GM23338 (cell line): ENCODE measurements at regions not wholly inside any gene's neighbourhood (a gene's known extent, or its start where the extent isn't known, plus 50 kb on each side); places are given as distances from the start of the nearest gene placed in this dataset.

Source experiments
- CREB1 ChIP-seq: fragments of 250-450 bp; sonication (Bioruptor Pico); IDR thresholded peaks from 2 replicates; pipeline ENCODE4 v1.5.0; 2020; ENCODE audit warnings: low read depth, mild to moderate bottlenecking, moderate library complexity
- CTCF ChIP-seq, 2 experiments: fragments of 200-600 bp in 1 of 2; sonication (generic) in 1 of 2; conservative IDR thresholded peaks; 2 replicates each; pipeline versions ENCODE4 v1.5.1 to v1.6.1; 2016 to 2017; ENCODE audit warnings: antibody characterized with exemption in 2 of 2, low read depth in 2 of 2, mild to moderate bottlenecking in 2 of 2, moderate library complexity in 1 of 2
- EZH2 ChIP-seq: fragments of 200-600 bp; sonication (generic); IDR thresholded peaks from one replicate; pipeline ENCODE4 v1.8.0; 2017; ENCODE audit warnings: antibody characterized with exemption, mild to moderate bottlenecking, low read depth; ENCODE audit not compliant: unreplicated experiment
- EZH2phosphoT487 ChIP-seq: fragments of 200-600 bp; sonication (generic); IDR thresholded peaks from one replicate; pipeline ENCODE4 v1.8.1; 2018; ENCODE audit warnings: antibody characterized with exemption; ENCODE audit not compliant: unreplicated experiment
- JUNB ChIP-seq: IDR thresholded peaks from one replicate; pipeline ENCODE4 v1.6.1; 2016; ENCODE audit warnings: antibody characterized with exemption; ENCODE audit not compliant: unreplicated experiment
- POLR2AphosphoS5 ChIP-seq: IDR thresholded peaks from 2 replicates; pipeline ENCODE4 v1.6.1; 2016; ENCODE audit warnings: antibody characterized with exemption, low read depth
- TF ChIP-seq, protein P1 (sequence below): IDR thresholded peaks from one replicate; pipeline ENCODE4 v1.6.1; 2018; ENCODE audit warnings: antibody characterized with exemption; ENCODE audit not compliant: unreplicated experiment
- TF ChIP-seq, protein P2 (sequence below): IDR thresholded peaks from 2 replicates; pipeline ENCODE4 v1.6.1; 2016; ENCODE audit warnings: antibody characterized with exemption

DNA sequence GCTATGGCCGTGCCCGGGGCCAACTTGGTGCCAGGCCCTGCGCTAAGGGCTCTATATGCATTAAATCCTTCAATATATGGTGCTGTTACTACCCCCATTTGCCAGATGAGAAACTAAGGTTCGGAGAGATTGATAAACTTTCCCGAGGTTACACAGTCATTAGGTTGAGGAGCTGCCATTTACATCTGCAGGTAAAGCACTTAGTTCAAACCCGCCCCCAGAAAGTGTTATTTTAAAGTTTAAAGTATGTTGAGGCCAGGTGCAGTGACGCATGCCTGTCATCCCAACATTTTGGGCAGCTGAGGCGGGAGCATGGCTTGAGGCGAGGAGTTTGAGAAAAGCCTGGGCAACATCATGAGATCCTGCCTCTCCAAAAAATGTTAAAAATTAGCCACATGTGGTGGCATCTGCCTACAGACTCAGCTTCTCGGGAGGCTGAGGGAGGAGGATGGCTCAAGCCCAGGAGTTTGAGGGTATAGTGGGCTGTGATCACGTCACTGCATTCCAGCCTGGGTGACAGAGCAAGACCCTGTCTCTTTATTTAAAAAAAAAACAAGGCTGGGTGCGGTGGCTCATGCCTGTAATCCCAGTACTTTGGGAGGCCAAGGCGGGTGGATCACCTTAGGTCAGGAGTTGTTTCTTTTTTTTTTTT, 264.7 kb downstream of the PARN start:
- TF ChIP-seq CTCF (conservative IDR thresholded peaks at IDR 0.05; ENCODE audit: low read depth in 2 of 2): no peak
- TF ChIP-seq POLR2AphosphoS5: no peak
- no peak for TF ChIP-seq EZH2phosphoT487
- no peak for TF ChIP-seq EZH2
- TF ChIP-seq CREB1 (CRISPR knock-in tag): no peak
- TF ChIP-seq JUNB: no peak
- TF ChIP-seq, protein P1, sequence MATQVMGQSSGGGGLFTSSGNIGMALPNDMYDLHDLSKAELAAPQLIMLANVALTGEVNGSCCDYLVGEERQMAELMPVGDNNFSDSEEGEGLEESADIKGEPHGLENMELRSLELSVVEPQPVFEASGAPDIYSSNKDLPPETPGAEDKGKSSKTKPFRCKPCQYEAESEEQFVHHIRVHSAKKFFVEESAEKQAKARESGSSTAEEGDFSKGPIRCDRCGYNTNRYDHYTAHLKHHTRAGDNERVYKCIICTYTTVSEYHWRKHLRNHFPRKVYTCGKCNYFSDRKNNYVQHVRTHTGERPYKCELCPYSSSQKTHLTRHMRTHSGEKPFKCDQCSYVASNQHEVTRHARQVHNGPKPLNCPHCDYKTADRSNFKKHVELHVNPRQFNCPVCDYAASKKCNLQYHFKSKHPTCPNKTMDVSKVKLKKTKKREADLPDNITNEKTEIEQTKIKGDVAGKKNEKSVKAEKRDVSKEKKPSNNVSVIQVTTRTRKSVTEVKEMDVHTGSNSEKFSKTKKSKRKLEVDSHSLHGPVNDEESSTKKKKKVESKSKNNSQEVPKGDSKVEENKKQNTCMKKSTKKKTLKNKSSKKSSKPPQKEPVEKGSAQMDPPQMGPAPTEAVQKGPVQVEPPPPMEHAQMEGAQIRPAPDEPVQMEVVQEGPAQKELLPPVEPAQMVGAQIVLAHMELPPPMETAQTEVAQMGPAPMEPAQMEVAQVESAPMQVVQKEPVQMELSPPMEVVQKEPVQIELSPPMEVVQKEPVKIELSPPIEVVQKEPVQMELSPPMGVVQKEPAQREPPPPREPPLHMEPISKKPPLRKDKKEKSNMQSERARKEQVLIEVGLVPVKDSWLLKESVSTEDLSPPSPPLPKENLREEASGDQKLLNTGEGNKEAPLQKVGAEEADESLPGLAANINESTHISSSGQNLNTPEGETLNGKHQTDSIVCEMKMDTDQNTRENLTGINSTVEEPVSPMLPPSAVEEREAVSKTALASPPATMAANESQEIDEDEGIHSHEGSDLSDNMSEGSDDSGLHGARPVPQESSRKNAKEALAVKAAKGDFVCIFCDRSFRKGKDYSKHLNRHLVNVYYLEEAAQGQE: no peak
- TF ChIP-seq, protein P2, sequence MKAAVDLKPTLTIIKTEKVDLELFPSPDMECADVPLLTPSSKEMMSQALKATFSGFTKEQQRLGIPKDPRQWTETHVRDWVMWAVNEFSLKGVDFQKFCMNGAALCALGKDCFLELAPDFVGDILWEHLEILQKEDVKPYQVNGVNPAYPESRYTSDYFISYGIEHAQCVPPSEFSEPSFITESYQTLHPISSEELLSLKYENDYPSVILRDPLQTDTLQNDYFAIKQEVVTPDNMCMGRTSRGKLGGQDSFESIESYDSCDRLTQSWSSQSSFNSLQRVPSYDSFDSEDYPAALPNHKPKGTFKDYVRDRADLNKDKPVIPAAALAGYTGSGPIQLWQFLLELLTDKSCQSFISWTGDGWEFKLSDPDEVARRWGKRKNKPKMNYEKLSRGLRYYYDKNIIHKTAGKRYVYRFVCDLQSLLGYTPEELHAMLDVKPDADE: no peak
